Natural killer cell treated with Interleukin-12 subunit alpha and Interleukin-12 subunit beta and Interleukin-15 and Interleukin-18, amount 100 ng/mL, for 72 hours (primary cell): ENCODE measurements at regions not wholly inside any gene's neighbourhood (a gene's known extent, or its start where the extent isn't known, plus 50 kb on each side); places are given as distances from the start of the nearest gene placed in this dataset.

Experiments used
- ATAC-seq, 2 donors: fragments of 150-1000 bp; cut with Tn5 transposase in 1 of 2; sonication (Bioruptor Pico), chemical (Tn5 transposase) in 1 of 2; 2 replicates each; pipeline ENCODE4 v1.10.0; 2021
- DNase-seq: peaks from one replicate; pipeline ENCODE4 v3.0.0; 2022; ENCODE audit warnings: low spot score
- H3K27ac Mint-ChIP-seq, 2 donors: 1 replicate in 1 of 2; 2 replicates in 1 of 2; pipeline ENCODE4 v1.8.0; 2022; ENCODE audit warnings: mixed read lengths in 2 of 2, mild to moderate bottlenecking in 1 of 2, moderate library complexity in 1 of 2
- H3K27me3 Mint-ChIP-seq, 2 donors: 1 replicate in 1 of 2; 2 replicates in 1 of 2; pipeline ENCODE4 v1.8.0; 2022; ENCODE audit warnings: mixed read lengths in 2 of 2
- H3K36me3 Mint-ChIP-seq: one replicate; pipeline ENCODE4 v1.8.0; 2022; ENCODE audit warnings: mixed read lengths
- H3K4me1 Mint-ChIP-seq, 2 donors: 1 replicate in 1 of 2; 2 replicates in 1 of 2; pipeline ENCODE4 v1.8.0; 2022; ENCODE audit warnings: low read depth in 2 of 2, mixed read lengths in 2 of 2, mild to moderate bottlenecking in 1 of 2
- H3K4me3 Mint-ChIP-seq: one replicate; pipeline ENCODE4 v1.8.0; 2022; ENCODE audit warnings: mixed read lengths
- H3K9me3 Mint-ChIP-seq: 2 replicates; pipeline ENCODE4 v1.8.0; 2022; ENCODE audit warnings: mixed read lengths

- H3K4me3 Mint-ChIP-seq: no peak overlapping the region
- peaks cover 16 to 27% of the 10 kb centered on the region in 2 donors for H3K27me3 Mint-ChIP-seq
- peak in 1 of 2 donors; percentile 32 for ATAC-seq
These were observed 222.1 kb downstream of the AACS start for GRCh38 chr12:125287155-125287847.

GRCh38 chr12:125288931-125289928, 224.0 kb downstream of the AACS start:
- DNase-seq: no peak
- H3K36me3 Mint-ChIP-seq: no peaks in the 10 kb centered on the region
- peaks cover 0 to 9% of the 10 kb centered on the region in 2 donors for H3K4me1 Mint-ChIP-seq
- H3K9me3 Mint-ChIP-seq: no peaks in the 10 kb centered on the region
- ATAC-seq: no peak
- H3K27ac Mint-ChIP-seq: no peak overlapping the region
- H3K27me3 Mint-ChIP-seq: peaks cover 14 to 22% of the 10 kb centered on the region in 2 donors
- no peak overlapping the region for H3K4me3 Mint-ChIP-seq

More at GRCh38 chr12:125287155-125287847, 222.1 kb downstream of the AACS start:
- no peak for DNase-seq
- Mint-ChIP-seq H3K36me3 (no peaks in the 10 kb centered on the region), H3K9me3 (no peaks in the 10 kb centered on the region), H3K4me1 (peaks cover 0 to 9% of the 10 kb centered on the region in 2 donors), H3K27ac (no peak overlapping the region)

GRCh38 chr12:125289970-125290369, 224.7 kb downstream of the AACS start:
- Mint-ChIP-seq H3K27me3 (peaks cover 14 to 18% of the 10 kb centered on the region in 2 donors), H3K4me3 (no peak overlapping the region), H3K36me3 (no peaks in the 10 kb centered on the region), H3K4me1 (peaks cover 0 to 9% of the 10 kb centered on the region in 2 donors), H3K9me3 (no peaks in the 10 kb centered on the region), H3K27ac (no peak overlapping the region)
- ATAC-seq (no peak), DNase-seq (no peak)

- peaks cover 16 to 22% of the 10 kb centered on the region in 2 donors for H3K27me3 Mint-ChIP-seq
- no peaks in the 10 kb centered on the region for H3K9me3 Mint-ChIP-seq
- H3K4me1 Mint-ChIP-seq: peaks cover 0 to under 1% of the 10 kb centered on the region in 2 donors
- no peaks in the 10 kb centered on the region for H3K36me3 Mint-ChIP-seq
- no peak overlapping the region for H3K4me3 Mint-ChIP-seq
- no peak for ATAC-seq
- DNase-seq: no peak
- no peak overlapping the region for H3K27ac Mint-ChIP-seq
These were observed 227.5 kb downstream of the AACS start for GRCh38 chr12:125292700-125293099.

- DNase-seq (no peak), ATAC-seq (no peak)
- H3K9me3 Mint-ChIP-seq: no peaks in the 10 kb centered on the region
- no peaks in the 10 kb centered on the region for H3K36me3 Mint-ChIP-seq
- no peaks in the 10 kb centered on the region for H3K4me1 Mint-ChIP-seq
- no peak overlapping the region for H3K27ac Mint-ChIP-seq
- H3K27me3 Mint-ChIP-seq: peaks cover 12 to 17% of the 10 kb centered on the region in 2 donors
- no peak overlapping the region for H3K4me3 Mint-ChIP-seq
These were observed 230.3 kb downstream of the AACS start for GRCh38 chr12:125295550-125295949.

- H3K36me3 Mint-ChIP-seq: no peaks in the 10 kb centered on the region
- DNase-seq (no peak), ATAC-seq (no peak)
- no peak overlapping the region for H3K4me3 Mint-ChIP-seq
- peaks cover 8 to 15% of the 10 kb centered on the region in 2 donors for H3K27me3 Mint-ChIP-seq
- no peaks in the 10 kb centered on the region for H3K9me3 Mint-ChIP-seq
- no peaks in the 10 kb centered on the region for H3K4me1 Mint-ChIP-seq
- no peak overlapping the region for H3K27ac Mint-ChIP-seq
These were observed 231.5 kb downstream of the AACS start for GRCh38 chr12:125296701-125297100.

- Mint-ChIP-seq H3K36me3 (no peaks in the 10 kb centered on the region), H3K27me3 (peaks cover 8 to 12% of the 10 kb centered on the region in 2 donors), H3K4me1 (no peaks in the 10 kb centered on the region), H3K9me3 (no peaks in the 10 kb centered on the region), H3K4me3 (no peak overlapping the region), H3K27ac (no peak overlapping the region)
- no peak for DNase-seq
- ATAC-seq: no peak
These were observed 234.6 kb downstream of the AACS start for GRCh38 chr12:125299840-125300239.

- Mint-ChIP-seq H3K27ac (no peak overlapping the region), H3K9me3 (no peaks in the 10 kb centered on the region), H3K4me3 (no peak overlapping the region), H3K36me3 (no peaks in the 10 kb centered on the region), H3K27me3 (peaks cover 8 to 14% of the 10 kb centered on the region in 2 donors), H3K4me1 (no peaks in the 10 kb centered on the region)
- DNase-seq (no peak), ATAC-seq (no peak)
These were observed 235.0 kb downstream of the AACS start for GRCh38 chr12:125300249-125300648.

GRCh38 chr12:125303337-125303736, 238.1 kb downstream of the AACS start:
- peaks cover 12 to 16% of the 10 kb centered on the region in 2 donors for H3K27me3 Mint-ChIP-seq
- H3K9me3 Mint-ChIP-seq: peaks cover 3% of the 10 kb centered on the region
- H3K27ac Mint-ChIP-seq: no peak overlapping the region
- DNase-seq: no peak
- H3K36me3 Mint-ChIP-seq: no peaks in the 10 kb centered on the region
- ATAC-seq: no peak
- no peaks in the 10 kb centered on the region for H3K4me1 Mint-ChIP-seq
- no peak overlapping the region for H3K4me3 Mint-ChIP-seq

- Mint-ChIP-seq H3K36me3 (no peaks in the 10 kb centered on the region), H3K9me3 (peaks cover 3% of the 10 kb centered on the region), H3K4me3 (no peak overlapping the region), H3K27ac (no peak overlapping the region), H3K4me1 (no peaks in the 10 kb centered on the region), H3K27me3 (peaks cover 12 to 16% of the 10 kb centered on the region in 2 donors)
- ATAC-seq (no peak), DNase-seq (no peak)
These were observed 238.8 kb downstream of the AACS start for GRCh38 chr12:125304029-125304428.

- Mint-ChIP-seq H3K4me3 (no peak overlapping the region), H3K4me1 (no peaks in the 10 kb centered on the region), H3K9me3 (peaks cover 3% of the 10 kb centered on the region), H3K27me3 (peaks cover 12% of the 10 kb centered on the region in 2 donors), H3K27ac (no peak overlapping the region), H3K36me3 (no peaks in the 10 kb centered on the region)
- ATAC-seq (no peak), DNase-seq (no peak)
These were observed 240.0 kb downstream of the AACS start for GRCh38 chr12:125305231-125305630.

- DNase-seq (no peak), ATAC-seq (no peak)
- Mint-ChIP-seq H3K9me3 (peaks cover 3% of the 10 kb centered on the region), H3K27ac (no peak overlapping the region), H3K27me3 (peaks cover 12 to 16% of the 10 kb centered on the region in 2 donors), H3K36me3 (no peaks in the 10 kb centered on the region), H3K4me3 (no peak overlapping the region), H3K4me1 (no peaks in the 10 kb centered on the region)
These were observed 245.2 kb downstream of the AACS start for GRCh38 chr12:125310461-125310860.

GRCh38 chr12:125311050-125311449, 245.8 kb downstream of the AACS start:
- peaks cover 12 to 16% of the 10 kb centered on the region in 2 donors for H3K27me3 Mint-ChIP-seq
- ATAC-seq (no peak), DNase-seq (no peak)
- no peaks in the 10 kb centered on the region for H3K4me1 Mint-ChIP-seq
- H3K9me3 Mint-ChIP-seq: peaks cover 3% of the 10 kb centered on the region
- no peak overlapping the region for H3K27ac Mint-ChIP-seq
- H3K36me3 Mint-ChIP-seq: no peaks in the 10 kb centered on the region
- H3K4me3 Mint-ChIP-seq: no peak overlapping the region

GRCh38 chr12:125312471-125312870, 247.2 kb downstream of the AACS start:
- Mint-ChIP-seq H3K9me3 (no peaks in the 10 kb centered on the region), H3K4me1 (no peaks in the 10 kb centered on the region), H3K27me3 (peaks cover 2 to 10% of the 10 kb centered on the region in 2 donors), H3K36me3 (no peaks in the 10 kb centered on the region), H3K4me3 (no peak overlapping the region), H3K27ac (no peak overlapping the region)
- DNase-seq: no peak
- ATAC-seq: no peak
